ENCODE measurements at regions not wholly inside any gene's neighbourhood (a gene's known extent, or its start where the extent isn't known, plus 50 kb on each side); places are given as distances from the start of the nearest gene placed in this dataset.

GRCh38 chr20:60586269-60587050 is 628.2 kb downstream of the CDH26 start:
- no peak overlapping the region for H3K27ac ChIP-seq

DNA sequence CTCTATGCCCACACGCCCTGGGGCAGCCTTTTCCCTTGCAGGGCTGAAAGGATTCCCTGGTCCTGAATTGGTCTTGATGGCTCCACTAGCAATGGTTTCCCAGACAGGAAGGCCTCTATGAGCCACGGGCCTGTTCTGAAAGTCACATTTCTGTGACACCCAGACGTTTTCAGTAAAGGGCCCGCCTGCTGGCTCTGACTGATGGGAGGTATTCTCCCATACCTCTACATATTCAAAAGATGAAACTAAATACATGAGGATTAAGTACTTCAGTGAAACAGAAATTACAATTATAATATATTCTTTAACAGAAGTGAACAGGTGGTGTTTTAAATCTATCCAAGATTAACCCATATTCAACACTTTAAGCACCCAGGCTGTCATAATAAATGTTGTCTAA is 629.8 kb downstream of the CDH26 start:
- TF ChIP-seq CTCF (conservative IDR thresholded peaks at IDR 0.05) = no peak
- TF ChIP-seq ZFX (IDR thresholded peaks at IDR 0.05) = no peak
- no peak overlapping the region for H3K27ac ChIP-seq

More at GRCh38 chr20:60586269-60587050, 628.2 kb downstream of the CDH26 start:
- TF ChIP-seq CTCF (conservative IDR thresholded peaks at IDR 0.05) (no peak), ZFX (IDR thresholded peaks at IDR 0.05) (no peak)

DNA sequence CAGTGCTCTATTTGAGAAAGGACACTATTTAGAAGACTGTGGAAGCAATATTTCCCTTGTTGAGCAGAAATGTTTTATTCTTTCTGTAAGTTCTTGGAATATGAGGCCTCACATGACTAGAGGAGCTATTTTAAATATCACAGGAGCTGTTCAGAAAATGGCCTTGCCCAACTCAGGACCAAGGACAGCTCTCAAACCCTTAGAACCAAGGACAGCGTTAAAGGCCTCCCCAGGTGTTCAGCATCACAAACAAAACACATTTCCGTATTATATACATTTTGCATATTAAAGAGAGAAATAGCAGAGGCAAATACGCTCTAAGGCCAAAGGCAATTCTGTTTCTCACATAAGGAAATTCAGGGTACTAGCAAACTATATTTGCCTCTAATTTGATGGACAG is 631.4 kb downstream of the CDH26 start:
- TF ChIP-seq ZFX (IDR thresholded peaks at IDR 0.05) = no peak
- TF ChIP-seq CTCF (conservative IDR thresholded peaks at IDR 0.05) = no peak
- H3K27ac ChIP-seq = no peak overlapping the region

- no peak overlapping the region for H3K27ac ChIP-seq
- TF ChIP-seq ZFX (IDR thresholded peaks at IDR 0.05) (no peak), CTCF (conservative IDR thresholded peaks at IDR 0.05) (no peak)
Measured at GRCh38 chr20:60591172-60591799, 633.1 kb downstream of the CDH26 start.

GRCh38 chr20:60598528-60598927 is 640.3 kb downstream of the CDH26 start:
- TF ChIP-seq ZFX (IDR thresholded peaks at IDR 0.05) = no peak
- TF ChIP-seq CTCF (conservative IDR thresholded peaks at IDR 0.05) = no peak
- no peak overlapping the region for H3K27ac ChIP-seq

- no peak overlapping the region for H3K27ac ChIP-seq
- TF ChIP-seq CTCF (conservative IDR thresholded peaks at IDR 0.05) (no peak), ZFX (IDR thresholded peaks at IDR 0.05) (no peak)
Measured at GRCh38 chr20:60599381-60599780, 641.2 kb downstream of the CDH26 start.

- TF ChIP-seq ZFX (IDR thresholded peaks at IDR 0.05) (no peak), CTCF (conservative IDR thresholded peaks at IDR 0.05) (no peak)
- H3K27ac ChIP-seq = no peak overlapping the region
Measured at GRCh38 chr20:60600036-60600435, 641.8 kb downstream of the CDH26 start.
